ENCODE measurements at regions not wholly inside any gene's neighbourhood (a gene's known extent, or its start where the extent isn't known, plus 50 kb on each side); places are given as distances from the start of the nearest gene placed in this dataset.

DNA sequence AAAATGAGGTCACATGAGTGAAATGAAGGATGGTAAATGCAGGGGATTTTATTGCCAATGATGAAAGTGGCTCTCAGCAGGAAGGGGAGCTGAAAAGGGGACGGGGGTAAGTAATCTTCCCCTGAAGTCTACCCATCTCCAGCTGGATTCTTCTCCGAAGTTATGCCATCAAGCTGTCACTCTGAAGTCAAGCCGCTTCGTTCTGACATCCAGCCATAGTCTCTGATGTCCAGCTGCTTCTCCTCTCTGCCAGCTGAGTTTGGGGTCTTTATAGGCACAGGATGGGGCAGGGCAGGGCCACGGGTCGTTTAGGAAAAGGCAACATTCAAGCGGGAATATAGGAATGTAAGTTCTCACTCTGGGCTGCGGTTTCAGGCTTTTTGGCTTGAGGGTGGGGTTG, 181.9 kb upstream of the ANO3 start:
- no peak overlapping the region for H3K4me3 ChIP-seq (ENCODE audit: control insufficient read depth, low read depth, low read length)
- TF ChIP-seq, protein P1, sequence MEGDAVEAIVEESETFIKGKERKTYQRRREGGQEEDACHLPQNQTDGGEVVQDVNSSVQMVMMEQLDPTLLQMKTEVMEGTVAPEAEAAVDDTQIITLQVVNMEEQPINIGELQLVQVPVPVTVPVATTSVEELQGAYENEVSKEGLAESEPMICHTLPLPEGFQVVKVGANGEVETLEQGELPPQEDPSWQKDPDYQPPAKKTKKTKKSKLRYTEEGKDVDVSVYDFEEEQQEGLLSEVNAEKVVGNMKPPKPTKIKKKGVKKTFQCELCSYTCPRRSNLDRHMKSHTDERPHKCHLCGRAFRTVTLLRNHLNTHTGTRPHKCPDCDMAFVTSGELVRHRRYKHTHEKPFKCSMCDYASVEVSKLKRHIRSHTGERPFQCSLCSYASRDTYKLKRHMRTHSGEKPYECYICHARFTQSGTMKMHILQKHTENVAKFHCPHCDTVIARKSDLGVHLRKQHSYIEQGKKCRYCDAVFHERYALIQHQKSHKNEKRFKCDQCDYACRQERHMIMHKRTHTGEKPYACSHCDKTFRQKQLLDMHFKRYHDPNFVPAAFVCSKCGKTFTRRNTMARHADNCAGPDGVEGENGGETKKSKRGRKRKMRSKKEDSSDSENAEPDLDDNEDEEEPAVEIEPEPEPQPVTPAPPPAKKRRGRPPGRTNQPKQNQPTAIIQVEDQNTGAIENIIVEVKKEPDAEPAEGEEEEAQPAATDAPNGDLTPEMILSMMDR (IDR thresholded peaks at IDR 0.05; ENCODE audit: control insufficient read depth, insufficient read depth, low read depth, low read length, missing control alignments) = no peak
- no peak for DNase-seq (ENCODE audit: low read depth)

DNA sequence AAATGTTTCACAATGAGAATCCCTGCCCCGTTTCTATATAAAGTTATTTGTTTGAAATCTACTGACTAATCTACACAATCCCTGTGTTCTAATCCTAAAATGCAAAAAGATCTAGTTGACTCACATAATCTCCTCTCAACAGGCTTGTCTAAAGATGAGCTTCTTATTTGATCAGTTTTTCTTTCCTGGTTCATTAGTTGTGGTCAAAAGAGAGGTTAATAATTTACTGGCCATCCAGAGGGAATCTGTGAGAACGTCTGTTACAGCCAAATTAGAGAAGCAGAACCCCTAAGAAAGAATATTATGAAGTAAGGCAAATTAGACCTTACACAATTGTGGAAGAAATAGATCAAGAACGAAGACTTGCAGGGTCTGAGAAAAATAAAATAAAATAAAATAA, 173.7 kb upstream of the ANO3 start:
- no peak overlapping the region for H3K4me3 ChIP-seq (ENCODE audit: control insufficient read depth, low read depth, low read length)
- DNase-seq (ENCODE audit: low read depth) = no peak
- TF ChIP-seq, protein P1 (IDR thresholded peaks at IDR 0.05; ENCODE audit: control insufficient read depth, insufficient read depth, low read depth, low read length, missing control alignments) = no peak

DNA sequence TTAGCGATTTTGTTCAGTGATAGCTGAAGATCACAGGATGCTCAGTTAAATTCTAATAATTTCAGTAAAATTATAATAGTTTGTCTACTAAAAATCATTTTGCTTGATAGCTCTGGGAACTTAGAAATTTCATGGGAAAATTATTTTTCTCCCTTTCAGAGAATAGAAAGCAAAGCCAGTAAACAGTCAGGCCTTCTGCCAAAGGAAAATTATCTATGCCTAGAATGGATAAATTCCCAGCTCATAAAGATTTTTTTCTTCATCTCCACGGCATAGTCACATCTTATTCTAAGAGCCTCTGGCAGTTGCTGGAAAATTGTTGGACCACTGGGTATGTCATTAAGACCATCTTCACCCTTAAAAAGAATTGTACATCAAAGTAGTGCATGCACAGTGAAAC, 169.6 kb upstream of the ANO3 start:
- no peak overlapping the region for H3K4me3 ChIP-seq (ENCODE audit: control insufficient read depth, low read depth, low read length)
- no peak for DNase-seq (ENCODE audit: low read depth)
- TF ChIP-seq, protein P1 (IDR thresholded peaks at IDR 0.05; ENCODE audit: control insufficient read depth, insufficient read depth, low read depth, low read length, missing control alignments) = no peak

DNA sequence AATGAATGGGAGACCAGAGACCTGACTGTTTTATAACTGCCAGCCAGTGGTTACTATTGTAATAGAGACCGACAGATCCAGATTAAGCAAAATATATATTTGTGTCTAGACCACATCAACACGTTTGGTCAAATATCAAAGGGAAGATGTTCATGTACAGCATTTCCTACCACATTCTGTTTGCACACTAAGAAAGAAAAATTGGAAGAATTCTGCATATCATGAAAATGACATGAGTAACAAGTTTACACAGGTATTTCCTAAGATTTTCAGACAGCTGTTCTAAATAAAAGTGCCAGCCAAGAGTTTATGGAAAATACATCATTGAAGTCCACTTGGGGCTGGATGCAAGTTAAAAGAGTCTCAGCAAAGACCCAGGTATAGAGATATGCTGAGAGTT, 145.5 kb upstream of the ANO3 start:
- TF ChIP-seq, protein P1 (IDR thresholded peaks at IDR 0.05; ENCODE audit: control insufficient read depth, insufficient read depth, low read depth, low read length, missing control alignments) = no peak
- DNase-seq (ENCODE audit: low read depth) = no peak
- H3K4me3 ChIP-seq (ENCODE audit: control insufficient read depth, low read depth, low read length) = no peak overlapping the region

DNA sequence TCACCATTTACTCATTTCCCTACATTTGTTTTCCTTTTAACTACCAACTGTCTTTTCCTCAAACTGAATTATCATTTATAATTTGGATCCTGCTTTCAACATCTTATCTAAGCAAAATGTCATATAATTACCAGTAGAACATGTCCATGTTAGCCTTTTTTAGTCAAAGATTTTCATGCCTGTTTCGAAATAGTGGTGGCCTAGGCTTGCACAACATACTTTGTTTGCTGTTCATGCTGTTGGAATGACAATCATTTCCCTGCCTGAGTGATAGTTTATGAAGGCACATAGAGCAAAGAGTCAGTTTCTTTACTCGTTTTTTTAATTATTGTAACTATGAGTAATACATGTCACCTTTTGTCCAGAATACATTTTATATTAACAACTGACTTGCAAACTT, 144.3 kb upstream of the ANO3 start:
- peak; percentile 45 for DNase-seq (ENCODE audit: low read depth)
- TF ChIP-seq, protein P1 (IDR thresholded peaks at IDR 0.05; ENCODE audit: control insufficient read depth, insufficient read depth, low read depth, low read length, missing control alignments) = no peak

DNA sequence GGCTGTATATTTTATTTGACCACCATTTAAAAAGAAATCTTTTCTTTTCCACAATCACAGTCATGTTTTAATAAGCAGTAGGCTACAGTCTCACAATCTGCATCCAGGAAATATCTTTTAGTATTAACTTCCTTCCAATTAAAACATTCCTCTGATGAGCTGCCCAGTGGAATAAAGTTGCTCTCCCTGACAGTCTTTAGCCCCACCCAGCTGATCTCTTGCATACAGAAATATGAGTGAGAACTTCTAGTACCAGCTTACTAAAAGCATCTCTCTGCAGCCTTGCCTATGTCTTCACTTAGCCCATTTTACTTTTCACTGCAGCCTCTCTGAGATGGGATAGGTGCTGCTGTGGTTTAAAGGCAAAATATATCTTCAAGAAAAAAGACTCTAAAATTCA, 143.4 kb upstream of the ANO3 start:
- H3K4me3 ChIP-seq (ENCODE audit: control insufficient read depth, low read depth, low read length) = no peak overlapping the region
- TF ChIP-seq, protein P1 (IDR thresholded peaks at IDR 0.05; ENCODE audit: control insufficient read depth, insufficient read depth, low read depth, low read length, missing control alignments) = no peak
- DNase-seq (ENCODE audit: low read depth) = no peak

More for the DNA sequence above, 144.3 kb upstream of the ANO3 start:
- no peak overlapping the region for H3K4me3 ChIP-seq (ENCODE audit: control insufficient read depth, low read depth, low read length)

DNA sequence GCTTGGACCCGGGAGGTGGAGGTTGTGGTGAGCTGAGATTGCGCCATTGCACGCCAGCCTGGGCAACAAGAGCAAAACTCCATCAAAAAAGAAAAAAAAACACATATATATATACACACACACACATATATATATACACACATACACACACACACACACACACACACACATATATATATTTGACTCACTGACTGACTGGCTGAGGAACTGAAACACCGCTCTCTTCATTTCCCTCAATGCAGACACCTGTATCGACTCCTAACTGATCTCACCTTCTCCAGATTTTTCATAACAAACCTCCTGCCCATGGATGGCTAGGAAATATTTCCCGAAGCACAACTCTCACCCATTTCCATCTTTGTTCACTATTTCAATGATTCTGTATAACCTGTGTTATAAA, 140.7 kb upstream of the ANO3 start:
- H3K4me3 ChIP-seq (ENCODE audit: control insufficient read depth, low read depth, low read length) = no peak overlapping the region
- no peak for DNase-seq (ENCODE audit: low read depth)
- TF ChIP-seq, protein P1 (IDR thresholded peaks at IDR 0.05; ENCODE audit: control insufficient read depth, insufficient read depth, low read depth, low read length, missing control alignments) = no peak

Measured in AG09309 (cell line).